ENCODE measurements at regions not wholly inside any gene's neighbourhood (a gene's known extent, or its start where the extent isn't known, plus 50 kb on each side); places are given as distances from the start of the nearest gene placed in this dataset.
"Not testable (repeated sequence)": the region's sequence is repeated elsewhere in the genome, so short reads cannot be mapped to it uniquely, and the experiment has no call there.

DNA sequence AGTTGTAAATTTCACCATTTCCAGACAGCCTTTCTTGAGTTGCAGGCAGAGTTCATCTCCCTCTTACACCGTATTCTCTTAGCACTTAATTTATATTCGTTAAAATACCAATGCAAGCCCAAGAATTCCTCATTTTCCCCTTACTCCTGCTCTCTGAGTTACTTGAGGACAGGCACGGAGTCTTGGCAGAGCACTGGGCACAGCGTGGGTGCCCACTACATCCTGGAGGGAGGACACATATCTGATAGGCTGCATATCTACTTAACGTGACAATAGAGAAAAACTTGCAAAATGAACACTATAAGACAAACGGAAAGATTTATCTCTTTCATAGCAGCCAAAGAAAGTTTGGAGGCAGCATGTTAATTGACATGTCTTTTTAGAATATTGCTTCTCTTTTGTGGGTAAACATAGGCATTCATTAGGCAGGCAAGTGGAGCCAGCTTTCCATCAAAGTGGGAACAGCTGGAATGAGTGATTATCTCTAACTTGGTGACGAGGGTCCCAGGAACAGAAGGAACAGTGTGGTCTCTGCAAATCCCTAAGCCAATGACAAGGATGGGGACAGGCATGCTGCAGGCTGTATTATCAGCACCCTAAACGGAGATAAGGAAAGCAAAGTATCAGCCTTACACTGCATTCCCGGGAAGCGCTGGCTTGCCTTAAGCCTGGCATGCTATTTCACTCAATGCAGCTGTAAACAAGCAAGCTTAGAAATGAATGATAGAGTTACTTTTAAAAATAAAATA, 116.5 kb downstream of the RTP4 start:
- no peak for DNase-seq (ENCODE audit: low spot score in 2 of 2)
- H3K4me1 ChIP-seq: no peaks in the 10 kb centered on the region
- H3K9me3 ChIP-seq: peaks cover 5% of the 10 kb centered on the region
- 60% methylated on average over 10 of the region's 10 CpGs for WGBS
- no peak for TF ChIP-seq POLR2A (IDR thresholded peaks at IDR 0.05)
- TF ChIP-seq POLR2AphosphoS5 (IDR thresholded peaks at IDR 0.05): no peak
- TF ChIP-seq, protein P1, sequence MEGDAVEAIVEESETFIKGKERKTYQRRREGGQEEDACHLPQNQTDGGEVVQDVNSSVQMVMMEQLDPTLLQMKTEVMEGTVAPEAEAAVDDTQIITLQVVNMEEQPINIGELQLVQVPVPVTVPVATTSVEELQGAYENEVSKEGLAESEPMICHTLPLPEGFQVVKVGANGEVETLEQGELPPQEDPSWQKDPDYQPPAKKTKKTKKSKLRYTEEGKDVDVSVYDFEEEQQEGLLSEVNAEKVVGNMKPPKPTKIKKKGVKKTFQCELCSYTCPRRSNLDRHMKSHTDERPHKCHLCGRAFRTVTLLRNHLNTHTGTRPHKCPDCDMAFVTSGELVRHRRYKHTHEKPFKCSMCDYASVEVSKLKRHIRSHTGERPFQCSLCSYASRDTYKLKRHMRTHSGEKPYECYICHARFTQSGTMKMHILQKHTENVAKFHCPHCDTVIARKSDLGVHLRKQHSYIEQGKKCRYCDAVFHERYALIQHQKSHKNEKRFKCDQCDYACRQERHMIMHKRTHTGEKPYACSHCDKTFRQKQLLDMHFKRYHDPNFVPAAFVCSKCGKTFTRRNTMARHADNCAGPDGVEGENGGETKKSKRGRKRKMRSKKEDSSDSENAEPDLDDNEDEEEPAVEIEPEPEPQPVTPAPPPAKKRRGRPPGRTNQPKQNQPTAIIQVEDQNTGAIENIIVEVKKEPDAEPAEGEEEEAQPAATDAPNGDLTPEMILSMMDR (IDR thresholded peaks at IDR 0.05): no peak
- TF ChIP-seq EP300 (IDR thresholded peaks at IDR 0.05): no peak
- H3K36me3 ChIP-seq: no peaks in the 10 kb centered on the region
- H3K27ac ChIP-seq: no peak overlapping the region
- H3K27me3 ChIP-seq: no peaks in the 10 kb centered on the region
- H3K4me3 ChIP-seq: no peak overlapping the region

GRCh38 chr3:187481426-187481825, 113.2 kb downstream of the RTP4 start:
- Histone ChIP-seq H3K4me1 (no peaks in the 10 kb centered on the region), H3K4me3 (no peak overlapping the region), H3K27ac (no peak overlapping the region), H3K36me3 (no peaks in the 10 kb centered on the region), H3K27me3 (no peaks in the 10 kb centered on the region), H3K9me3 (no peaks in the 10 kb centered on the region)
- DNase-seq (ENCODE audit: low spot score in 2 of 2): no peak
- TF ChIP-seq, protein P1 (IDR thresholded peaks at IDR 0.05): no peak
- no peak for TF ChIP-seq EP300 (IDR thresholded peaks at IDR 0.05)
- no peak for TF ChIP-seq POLR2AphosphoS5 (IDR thresholded peaks at IDR 0.05)
- TF ChIP-seq POLR2A (IDR thresholded peaks at IDR 0.05): no peak
- WGBS: 57% methylated on average over 3 of the region's 3 CpGs

DNA sequence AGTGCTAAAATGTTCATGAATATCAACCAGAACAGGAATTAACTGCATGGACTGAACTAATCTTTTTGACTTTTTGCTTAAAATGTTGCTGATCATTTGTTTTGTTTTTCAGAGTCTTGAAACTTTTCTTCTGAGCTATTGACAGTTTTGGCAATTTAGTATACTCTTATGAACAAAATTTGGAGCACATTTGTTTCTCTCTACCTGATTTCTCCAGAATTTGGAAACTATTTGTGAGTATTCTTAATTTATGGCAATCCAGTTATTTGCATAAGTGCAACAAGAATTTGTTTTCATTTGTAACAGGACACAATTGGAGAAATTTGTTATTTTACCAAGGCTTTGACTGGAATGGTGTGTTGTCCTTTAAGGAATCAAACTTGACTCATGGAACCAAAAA, 107.4 kb downstream of the RTP4 start:
- not testable (repeated sequence) for H3K27me3 ChIP-seq; H3K27ac ChIP-seq; DNase-seq (ENCODE audit: low spot score in 2 of 2); H3K4me3 ChIP-seq; H3K36me3 ChIP-seq; H3K4me1 ChIP-seq
- peaks cover 19% of the 10 kb centered on the region for H3K9me3 ChIP-seq

DNA sequence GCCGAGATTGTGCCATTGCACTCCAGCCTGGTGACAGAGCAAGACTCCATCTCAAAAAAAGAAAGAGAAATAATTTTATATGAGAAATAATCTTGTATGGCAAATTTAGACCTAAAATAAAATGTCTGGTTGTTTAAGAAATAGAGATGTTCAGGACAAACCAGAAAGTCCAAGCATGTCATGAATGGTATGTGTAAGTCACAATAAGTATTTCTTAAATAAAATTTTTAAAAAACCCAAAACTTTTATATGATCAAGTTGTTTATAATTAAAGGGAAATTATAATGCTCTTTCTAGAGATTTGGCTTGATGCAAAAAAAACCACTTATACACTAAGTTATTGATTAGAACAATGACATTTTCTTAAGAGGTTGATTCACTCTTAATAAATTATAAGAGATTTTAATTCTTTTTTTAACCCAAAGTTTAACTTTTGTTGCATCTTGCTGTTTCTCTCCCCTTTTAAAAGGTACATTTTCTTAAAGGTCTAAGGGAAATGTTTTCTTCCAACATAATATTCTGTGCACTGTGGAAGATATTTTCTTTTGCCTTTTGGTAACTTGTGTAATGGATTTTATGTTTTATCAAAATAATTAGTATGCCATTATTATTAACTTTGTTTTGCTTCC, 105.7 kb downstream of the RTP4 start:
- WGBS: 100% methylated on average over 1 of the region's 1 CpG
- no peak overlapping the region for H3K27ac ChIP-seq
- H3K4me1 ChIP-seq: no peaks in the 10 kb centered on the region
- peaks cover 19% of the 10 kb centered on the region for H3K9me3 ChIP-seq
- no peaks in the 10 kb centered on the region for H3K36me3 ChIP-seq
- H3K4me3 ChIP-seq: no peak overlapping the region
- DNase-seq (ENCODE audit: low spot score in 2 of 2): no peak
- TF ChIP-seq POLR2AphosphoS5 (IDR thresholded peaks at IDR 0.05) (no peak), POLR2A (IDR thresholded peaks at IDR 0.05) (no peak), EP300 (IDR thresholded peaks at IDR 0.05) (no peak)
- TF ChIP-seq, protein P1 (IDR thresholded peaks at IDR 0.05): no peak
- no peaks in the 10 kb centered on the region for H3K27me3 ChIP-seq

DNA sequence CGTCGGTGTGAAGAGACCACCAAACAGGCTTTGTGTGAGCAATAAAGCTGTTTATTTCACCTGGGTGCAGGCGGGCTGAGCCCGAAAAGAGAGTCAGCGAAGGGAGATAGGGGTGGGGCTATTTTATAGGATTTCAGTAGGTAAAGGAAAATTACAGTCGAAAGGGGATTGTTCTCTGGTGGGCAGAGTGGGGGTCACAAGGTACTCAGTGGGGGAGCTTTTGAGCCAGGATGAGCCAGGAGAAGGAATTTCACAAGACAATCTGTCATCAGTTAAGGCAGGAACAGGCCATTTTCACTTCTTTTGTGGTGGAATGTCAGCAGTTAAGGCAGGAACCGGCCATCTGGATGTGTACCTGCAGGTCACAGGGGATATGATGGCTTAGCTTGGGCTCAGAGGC, 98.1 kb downstream of the RTP4 start:
- H3K27me3 ChIP-seq; H3K27ac ChIP-seq; H3K9me3 ChIP-seq; DNase-seq (ENCODE audit: low spot score in 2 of 2); H3K4me3 ChIP-seq; H3K36me3 ChIP-seq; H3K4me1 ChIP-seq: not testable (repeated sequence)
- WGBS: 71% methylated on average over 7 of the region's 7 CpGs

- no peak for TF ChIP-seq POLR2A (IDR thresholded peaks at IDR 0.05)
- TF ChIP-seq, protein P1 (IDR thresholded peaks at IDR 0.05): no peak
- TF ChIP-seq POLR2AphosphoS5 (IDR thresholded peaks at IDR 0.05): no peak
- TF ChIP-seq EP300 (IDR thresholded peaks at IDR 0.05): no peak
- DNase-seq (ENCODE audit: low spot score in 2 of 2): no peak
- WGBS: 63% methylated on average over 4 of the region's 4 CpGs
- Histone ChIP-seq H3K36me3 (no peaks in the 10 kb centered on the region), H3K4me3 (no peak overlapping the region), H3K9me3 (no peaks in the 10 kb centered on the region), H3K27me3 (no peaks in the 10 kb centered on the region), H3K27ac (no peak overlapping the region), H3K4me1 (no peaks in the 10 kb centered on the region)
These were observed 97.3 kb downstream of the RTP4 start for GRCh38 chr3:187465503-187465902.

Measured in suprapubic skin (tissue), 4 donors.